H1 (cell line): ENCODE measurements at regions not wholly inside any gene's neighbourhood (a gene's known extent, or its start where the extent isn't known, plus 50 kb on each side); places are given as distances from the start of the nearest gene placed in this dataset.
A peak's percentile ranks its signal among the peaks of the same experiment; 100 is the strongest.
"Not testable (repeated sequence)": the region's sequence is repeated elsewhere in the genome, so short reads cannot be mapped to it uniquely, and the experiment has no call there.

Source experiments
- CTCF ChIA-PET: fragments of 300-600 bp; sonication (Branson Sonifier 250); formaldehyde crosslinking; loops from one replicate; lab custom pipeline; 2021; ENCODE audit not compliant: partially characterized antibody; lab: Charles Lee
- POLR2A ChIA-PET: fragments of 300-600 bp; sonication (Branson Sonifier 250); formaldehyde crosslinking; loops from one replicate; lab custom pipeline; 2021; ENCODE audit warnings: inconsistent platforms; ENCODE audit not compliant: partially characterized antibody; lab: Charles Lee
- DNase-seq, 2 experiments: peaks; one replicate each; pipeline versions ENCODE4 v3.0.0 to v3.0.0-alpha.2; 2010 to 2022; ENCODE audit warnings: low spot score in 2 of 2, low read depth in 1 of 2, mixed read lengths in 1 of 2
- FAIRE-seq: peaks from 2 replicates; lab custom pipeline; 2011; peaks lifted over from hg19 to GRCh38; lab: Jason Lieb, UNC
- H2AFZ ChIP-seq: 2 replicates; pipeline ENCODE4 v1.8.1; 2012; ENCODE audit warnings: low read length, inconsistent platforms
- H2AK5ac ChIP-seq: 2 replicates; pipeline ENCODE4 v1.6.1; 2013; ENCODE audit warnings: low read depth, low read length
- H2BK120ac ChIP-seq: replicated peaks from 2 replicates; pipeline ENCODE3; 2013; ENCODE audit warnings: low read depth, low read length, inconsistent platforms
- H2BK12ac ChIP-seq: 2 replicates; pipeline ENCODE4 v1.6.1; 2013; ENCODE audit warnings: low read depth, low read length
- H2BK15ac ChIP-seq: 2 replicates; pipeline ENCODE4 v1.6.1; 2013; ENCODE audit warnings: low read length
- H2BK20ac ChIP-seq: 2 replicates; pipeline ENCODE4 v1.6.1; 2013; ENCODE audit warnings: low read length
- H2BK5ac ChIP-seq: 2 replicates; pipeline ENCODE4 v1.6.1; 2013; ENCODE audit warnings: low read depth, low read length
- H3K14ac ChIP-seq: 2 replicates; pipeline ENCODE4 v1.6.1; 2013; ENCODE audit warnings: inconsistent platforms; ENCODE audit not compliant: insufficient read length
- H3K18ac ChIP-seq: 2 replicates; pipeline ENCODE4 v1.6.1; 2013; ENCODE audit warnings: low read length; ENCODE audit errors: extremely low read depth
- H3K23ac ChIP-seq: 2 replicates; pipeline ENCODE4 v1.6.1; 2013; ENCODE audit warnings: inconsistent platforms; ENCODE audit not compliant: insufficient read length
- H3K23me2 ChIP-seq: 2 replicates; pipeline ENCODE4 v1.6.1; 2013; ENCODE audit warnings: low read depth, low read length
- H3K27ac ChIP-seq: 2 replicates; pipeline ENCODE4 v1.6.1; 2011; ENCODE audit warnings: low read depth, low read length, inconsistent platforms
- H3K27me3 ChIP-seq, 4 experiments: replicated peaks in 1 of 4; 1 replicate in 1 of 4; 2 replicates in 3 of 4; pipeline versions ENCODE4 v1.6.1 to v1.8.1; 2011 to 2013; ENCODE audit warnings: low read length in 3 of 4, mild to moderate bottlenecking in 3 of 4, inconsistent platforms in 2 of 4, mixed read lengths in 2 of 4, moderate library complexity in 1 of 4; ENCODE audit not compliant: control insufficient read depth in 3 of 4, insufficient read depth in 3 of 4; ENCODE audit errors: extremely low read depth in 1 of 4
- H3K36me3 ChIP-seq, 4 experiments: 2 replicates each; pipeline versions ENCODE4 v1.6.1 to v1.8.1; 2011 to 2013; ENCODE audit warnings: mild to moderate bottlenecking in 4 of 4, low read length in 3 of 4, moderate library complexity in 2 of 4, control low read depth in 1 of 4, inconsistent platforms in 1 of 4; ENCODE audit not compliant: insufficient read depth in 4 of 4, control insufficient read depth in 2 of 4
- H3K4ac ChIP-seq: replicated peaks from 2 replicates; pipeline ENCODE3; 2013; ENCODE audit warnings: low read length, low read depth, mixed read lengths, inconsistent platforms; ENCODE audit not compliant: insufficient read length
- H3K4me1 ChIP-seq, 4 experiments: replicated peaks in 1 of 4; 1 replicate in 1 of 4; 2 replicates in 3 of 4; pipeline versions ENCODE4 v1.6.1 to v1.8.1; 2011 to 2013; ENCODE audit warnings: low read length in 3 of 4, inconsistent platforms in 2 of 4, mixed read lengths in 1 of 4; ENCODE audit not compliant: insufficient read depth in 4 of 4, control insufficient read depth in 3 of 4
- H3K4me2 ChIP-seq, 2 experiments: 2 replicates each; pipeline versions ENCODE4 v1.6.1 to v1.8.1; 2011 to 2013; ENCODE audit warnings: low read depth in 2 of 2, low read length in 2 of 2, control low read depth in 1 of 2, inconsistent platforms in 1 of 2, mild to moderate bottlenecking in 1 of 2; ENCODE audit not compliant: insufficient read depth in 1 of 2
- H3K4me3 ChIP-seq, 4 experiments: fragments of 200-600, 300-600 bp in 1 of 4; sonication (generic), shearing (Covaris generic), sonication (Bioruptor Twin) in 1 of 4; 2 replicates each; pipeline versions ENCODE4 v1.5.1 to v1.8.1; 2011 to 2016; ENCODE audit warnings: low read length in 4 of 4, low read depth in 3 of 4, control low read depth in 2 of 4, inconsistent platforms in 2 of 4, mild to moderate bottlenecking in 2 of 4, mixed read lengths in 1 of 4, moderate library complexity in 1 of 4; ENCODE audit not compliant: insufficient read depth in 2 of 4; ENCODE audit errors: extremely low read depth in 1 of 4
- H3K56ac ChIP-seq: replicated peaks from 2 replicates; pipeline ENCODE3; 2013; ENCODE audit warnings: low read depth, mild to moderate bottlenecking, mixed read lengths, low read length, inconsistent platforms; ENCODE audit not compliant: insufficient read length
- H3K79me1 ChIP-seq: 2 replicates; pipeline ENCODE4 v1.6.1; 2013; ENCODE audit warnings: low read depth, low read length, control low read depth
- H3K79me2 ChIP-seq, 2 experiments: 2 replicates each; pipeline versions ENCODE4 v1.6.1 to v1.8.1; 2012 to 2013; ENCODE audit warnings: low read length in 2 of 2, mild to moderate bottlenecking in 2 of 2, inconsistent platforms in 1 of 2; ENCODE audit not compliant: insufficient read depth in 2 of 2, control insufficient read depth in 1 of 2
- H3K9ac ChIP-seq, 4 experiments: replicated peaks in 1 of 4; 1 replicate in 1 of 4; 2 replicates in 3 of 4; pipeline versions ENCODE4 v1.6.1 to v1.8.1; 2011 to 2013; ENCODE audit warnings: low read depth in 3 of 4, low read length in 3 of 4, control low read depth in 2 of 4, mild to moderate bottlenecking in 2 of 4, moderate library complexity in 2 of 4, inconsistent platforms in 1 of 4; ENCODE audit errors: extremely low read depth in 1 of 4
- H3K9me3 ChIP-seq, 2 experiments: 2 replicates each; pipeline versions ENCODE4 v1.6.1 to v1.8.1; 2012 to 2013; ENCODE audit warnings: mild to moderate bottlenecking in 2 of 2, moderate library complexity in 2 of 2, control low read depth in 1 of 2, inconsistent platforms in 1 of 2, low read depth in 1 of 2, low read length in 1 of 2, mixed read lengths in 1 of 2; ENCODE audit not compliant: insufficient read depth in 2 of 2
- H4K20me1 ChIP-seq, 2 experiments: replicated peaks in 1 of 2; 2 replicates each; pipeline versions ENCODE3 to v1.8.1; 2011 to 2013; ENCODE audit warnings: inconsistent platforms in 2 of 2, low read length in 2 of 2, mild to moderate bottlenecking in 1 of 2; ENCODE audit not compliant: insufficient read depth in 2 of 2, control insufficient read depth in 1 of 2
- H4K5ac ChIP-seq: 2 replicates; pipeline ENCODE4 v1.6.1; 2013; ENCODE audit warnings: low read length, low read depth, mixed read lengths, inconsistent platforms; ENCODE audit not compliant: insufficient read length
- H4K8ac ChIP-seq: 2 replicates; pipeline ENCODE4 v1.8.0; 2013; ENCODE audit warnings: mild to moderate bottlenecking, moderate library complexity, low read length, inconsistent platforms; ENCODE audit not compliant: insufficient read depth; ENCODE audit errors: extremely low read depth
- H4K91ac ChIP-seq: replicated peaks from 2 replicates; pipeline ENCODE3; 2013; ENCODE audit warnings: low read length, mixed read lengths, inconsistent platforms; ENCODE audit not compliant: insufficient read length
- WGBS, 2 experiments: shearing (Covaris generic) in 1 of 2; methylation state at CpG; one replicate each; pipeline versions ENCODE4 v1.1.6 to v1.1.7; 2013 to 2015; ENCODE audit warnings: low lambda C conversion rate in 2 of 2, mixed read lengths in 2 of 2, inconsistent platforms in 1 of 2, low coverage in 1 of 2, missing lambda C conversion rate in 1 of 2; ENCODE audit not compliant: insufficient replicate concordance in 2 of 2, insufficient coverage in 1 of 2, insufficient read length in 1 of 2; ENCODE audit errors: extremely low coverage in 1 of 2, missing lambda C conversion rate in 1 of 2; 5-methylcytosine and 5-hydroxymethylcytosine counted together

- H2BK120ac ChIP-seq, H3K4me3 ChIP-seq, H3K56ac ChIP-seq, H3K79me1 ChIP-seq, H3K36me3 ChIP-seq, CTCF ChIA-PET, H3K4me2 ChIP-seq, POLR2A ChIA-PET, H4K20me1 ChIP-seq, H2BK20ac ChIP-seq, H3K4me1 ChIP-seq, H3K9me3 ChIP-seq, H3K23ac ChIP-seq, H2BK12ac ChIP-seq, H3K23me2 ChIP-seq, H3K4ac ChIP-seq, H3K18ac ChIP-seq, H2BK5ac ChIP-seq, H4K91ac ChIP-seq, H2AFZ ChIP-seq, H3K14ac ChIP-seq, H4K5ac ChIP-seq, H3K27me3 ChIP-seq, DNase-seq, H2AK5ac ChIP-seq, H2BK15ac ChIP-seq, H3K27ac ChIP-seq, H3K9ac ChIP-seq, H3K79me2 ChIP-seq, H4K8ac ChIP-seq: not testable (repeated sequence)
- peak; percentile 24 for FAIRE-seq
- 81% methylated on average over 2 of the region's 2 CpGs; no CpG with 5 or more reads in 1 of the 2 experiments for WGBS, 2 experiments
Observed at GRCh38 chr1:16798050-16798449, 57.7 kb downstream of the RNU1-4 start.
